KG1 (cell line): ENCODE measurements at regions not wholly inside any gene's neighbourhood (a gene's known extent, or its start where the extent isn't known, plus 50 kb on each side); places are given as distances from the start of the nearest gene placed in this dataset.
"Not testable (repeated sequence)": the region's sequence is repeated elsewhere in the genome, so short reads cannot be mapped to it uniquely, and the experiment has no call there.

Experiments used
- DNase-seq: peaks from one replicate; lab custom pipeline; 2025; lab: John Stamatoyannopoulos, UW

- DNase-seq: no peak
These were observed 619.8 kb upstream of the LCORL start for GRCh38 chr4:18641334-18641733.

DNA sequence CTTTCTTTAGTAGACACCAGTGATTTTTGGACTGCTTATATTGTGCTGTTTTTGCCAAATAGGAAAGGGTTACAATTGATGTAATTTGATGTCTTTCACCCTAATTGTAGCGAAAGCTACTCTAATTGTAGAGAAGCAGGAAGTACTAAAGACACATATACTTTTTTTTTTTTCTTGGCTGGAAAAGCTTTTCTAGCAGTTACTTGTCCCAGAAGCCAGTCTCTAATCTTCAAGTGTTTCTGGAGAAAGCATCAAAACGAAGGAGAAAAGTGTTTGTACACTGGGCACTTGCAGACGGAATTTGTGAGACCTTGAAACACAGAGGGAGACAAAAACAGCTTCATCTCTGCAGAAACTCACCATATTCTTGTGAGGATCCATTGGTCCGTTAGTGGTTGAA lies 616.5 kb upstream of the LCORL start:
- no peak for DNase-seq

- DNase-seq: no peak
These were observed 614.5 kb upstream of the LCORL start for GRCh38 chr4:18636001-18636585.

- no peak for DNase-seq
These were observed 614.0 kb upstream of the LCORL start for GRCh38 chr4:18635531-18635930.

DNA sequence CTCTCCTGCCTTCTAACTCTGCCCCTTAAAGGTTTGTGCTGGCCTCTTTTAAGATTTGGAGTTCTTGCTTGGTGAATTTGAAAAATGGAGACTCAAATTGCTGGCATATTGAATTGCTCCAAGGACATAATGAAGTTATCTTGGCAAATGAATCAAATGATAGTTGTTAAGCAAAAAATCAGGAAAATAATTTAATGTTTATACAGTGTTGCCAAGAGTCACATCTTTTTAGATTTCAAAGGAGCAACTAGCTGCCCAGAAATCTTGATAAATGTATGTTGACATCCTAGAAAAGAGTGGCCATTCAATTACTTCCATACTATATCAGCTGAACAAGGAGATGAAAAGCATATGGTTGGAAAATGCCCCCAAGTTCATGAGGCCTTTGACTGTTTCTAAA lies 610.0 kb upstream of the LCORL start:
- DNase-seq: no peak

DNA sequence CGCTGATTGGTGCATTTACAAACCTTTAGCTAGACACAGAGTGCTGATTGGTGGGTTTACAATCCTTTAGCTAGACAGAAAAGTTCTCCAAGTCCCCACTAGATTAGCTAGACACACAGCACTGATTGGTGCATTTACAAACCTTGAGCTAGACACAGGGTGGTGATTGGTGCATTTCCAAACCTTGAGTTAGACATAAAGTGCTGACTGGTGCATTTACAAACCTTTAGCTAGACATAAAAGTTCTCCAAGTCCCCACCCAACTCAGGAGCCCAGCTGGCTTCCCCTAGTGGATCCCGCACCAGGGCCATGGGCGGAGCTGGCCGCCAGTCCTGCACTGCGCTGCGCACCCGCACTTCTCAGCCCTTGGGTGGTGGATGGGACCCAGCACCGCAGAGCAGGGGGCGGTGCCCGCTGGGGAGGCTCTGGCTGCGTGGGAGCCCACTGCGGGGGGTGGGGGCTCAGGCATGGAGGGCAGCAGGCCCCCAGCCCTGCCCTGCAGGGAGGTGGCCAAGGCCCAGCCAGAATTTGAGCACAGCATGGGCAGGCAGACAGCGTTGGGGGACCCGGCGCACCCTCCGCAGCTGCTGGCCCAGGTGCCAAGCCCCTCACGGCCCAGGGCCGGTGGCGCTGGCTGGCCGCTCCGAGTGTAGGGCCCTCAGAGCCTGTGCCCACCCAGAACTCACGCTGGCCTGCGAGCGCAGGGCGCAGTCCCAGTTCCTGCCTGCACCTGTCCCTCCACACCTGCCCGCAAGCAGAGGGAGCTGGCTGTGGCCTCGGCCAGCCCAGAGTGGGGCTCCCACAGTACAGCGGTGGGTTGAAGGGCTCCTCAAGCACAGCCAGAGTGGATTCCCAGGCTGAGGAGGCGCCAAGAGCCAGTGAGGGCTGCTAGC lies 608.9 kb upstream of the LCORL start:
- no peak for DNase-seq

GRCh38 chr4:18627447-18628005 lies 606.0 kb upstream of the LCORL start:
- no peak for DNase-seq

DNA sequence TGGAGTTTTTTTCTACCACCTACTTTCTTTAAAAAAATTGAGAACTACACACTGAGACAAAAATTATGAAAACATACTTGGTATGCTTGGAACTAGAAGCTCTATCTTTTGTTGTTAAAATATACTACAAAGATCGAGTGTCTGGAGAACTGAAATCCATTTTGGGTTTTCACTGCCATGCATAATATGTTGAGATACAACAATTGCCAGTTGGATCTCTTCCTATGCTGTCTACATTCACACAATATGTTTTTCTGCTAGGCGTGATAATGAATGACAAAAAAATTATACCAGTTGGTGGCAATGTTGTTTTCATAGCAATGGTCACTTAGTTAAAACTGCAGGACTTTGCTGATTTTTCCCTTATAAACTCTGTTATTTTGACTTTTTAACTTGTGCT lies 605.4 kb upstream of the LCORL start:
- no peak for DNase-seq

- no peak for DNase-seq
These were observed 604.8 kb upstream of the LCORL start for GRCh38 chr4:18626366-18626765.

- DNase-seq: no peak
These were observed 599.6 kb upstream of the LCORL start for GRCh38 chr4:18621186-18621585.

- DNase-seq: no peak
These were observed 595.2 kb upstream of the LCORL start for GRCh38 chr4:18616720-18617119.

DNA sequence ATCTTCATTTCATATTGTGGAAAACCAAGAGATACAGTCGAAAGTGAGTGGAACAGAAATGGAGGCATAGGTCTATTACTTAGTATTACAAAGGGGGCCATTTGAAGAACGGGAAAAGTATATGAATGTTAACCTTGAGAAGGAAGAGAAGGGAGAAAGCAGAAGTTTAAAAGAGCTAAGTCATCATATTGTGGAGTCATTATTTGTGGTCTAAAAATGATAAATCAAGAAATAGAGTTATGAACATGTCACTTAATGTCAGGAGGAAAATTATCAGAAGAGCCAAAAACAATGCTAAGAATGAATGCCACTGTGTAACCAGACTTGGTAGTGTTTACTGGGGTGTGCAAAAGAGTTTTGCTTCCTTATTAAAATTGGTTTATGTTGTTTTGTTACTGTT lies 589.5 kb upstream of the LCORL start:
- DNase-seq: no peak

DNA sequence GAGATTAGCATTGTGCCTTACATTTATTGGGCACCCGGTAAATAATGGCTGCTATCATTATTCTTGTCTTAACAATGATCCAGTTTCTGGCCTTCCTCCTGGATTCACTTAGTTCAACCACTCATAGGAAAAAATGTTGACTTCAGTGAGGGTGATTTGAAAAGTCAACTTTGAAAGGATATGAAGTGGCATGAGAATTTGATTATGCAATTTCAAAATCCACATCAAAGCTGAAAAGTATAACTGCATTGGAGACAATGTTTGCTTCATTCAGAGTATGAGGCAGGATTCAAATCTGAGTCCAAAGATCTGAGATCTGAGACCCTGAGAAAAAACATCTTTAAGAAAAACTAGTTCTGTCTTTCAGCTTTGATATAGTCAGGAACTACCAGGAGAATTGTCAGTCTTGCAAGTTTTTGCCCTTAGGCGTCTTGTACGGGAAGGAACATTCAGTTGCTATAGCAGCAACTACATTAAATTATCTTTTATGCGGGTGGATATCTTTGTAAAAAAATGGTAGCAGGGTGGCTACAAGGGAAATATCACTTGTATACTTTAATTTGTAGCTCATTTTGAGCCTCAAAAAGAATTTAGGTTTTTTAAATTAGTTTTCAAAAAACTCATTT lies 587.5 kb upstream of the LCORL start:
- DNase-seq: no peak

- DNase-seq: not testable (repeated sequence)
These were observed 581.1 kb upstream of the LCORL start for GRCh38 chr4:18602610-18603009.

GRCh38 chr4:18593297-18594002 lies 571.9 kb upstream of the LCORL start:
- peak; percentile 27 for DNase-seq

GRCh38 chr4:18582841-18583240 lies 561.3 kb upstream of the LCORL start:
- no peak for DNase-seq

DNA sequence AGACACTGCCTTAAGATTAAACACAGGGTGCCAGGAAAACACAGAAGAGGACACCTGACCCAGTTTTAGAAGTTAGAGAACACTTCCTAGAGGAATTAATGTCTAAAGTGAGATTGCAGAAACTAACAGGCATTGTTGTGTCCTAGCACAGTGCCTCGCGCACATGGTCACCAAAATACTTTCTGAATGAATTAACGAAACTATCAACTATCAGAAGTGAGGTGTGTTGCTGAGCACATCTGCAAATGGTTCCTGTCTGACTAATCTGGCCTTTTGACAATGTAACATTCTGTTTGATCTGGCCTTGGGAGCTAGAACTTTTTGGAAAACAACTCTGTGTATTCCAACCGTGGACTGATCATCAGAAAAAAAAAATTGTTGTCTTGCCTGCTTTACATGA lies 556.8 kb upstream of the LCORL start:
- DNase-seq: no peak

- DNase-seq: no peak
These were observed 550.9 kb upstream of the LCORL start for GRCh38 chr4:18572481-18572880.

DNA sequence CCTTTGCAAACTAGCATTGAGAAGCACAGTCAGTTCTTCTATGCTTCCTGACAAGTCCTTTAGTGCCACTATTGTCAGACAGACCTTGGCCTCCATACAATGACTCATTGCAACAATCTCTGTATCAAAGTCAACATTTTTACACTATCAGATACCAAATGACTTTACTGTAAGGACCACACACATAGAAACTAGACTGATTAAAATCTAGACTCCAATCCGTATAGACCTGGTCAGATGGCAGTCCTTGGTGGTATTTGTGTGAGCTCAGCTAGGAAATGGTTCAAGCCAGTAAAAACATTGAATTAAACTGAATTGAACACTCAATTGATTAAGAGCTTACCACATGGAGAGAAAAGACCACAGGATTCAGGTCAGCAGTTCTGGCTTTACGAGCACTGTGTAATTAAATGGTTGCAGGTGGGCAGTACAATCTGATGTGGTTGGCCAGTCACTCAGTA lies 549.8 kb upstream of the LCORL start:
- DNase-seq: no peak

DNA sequence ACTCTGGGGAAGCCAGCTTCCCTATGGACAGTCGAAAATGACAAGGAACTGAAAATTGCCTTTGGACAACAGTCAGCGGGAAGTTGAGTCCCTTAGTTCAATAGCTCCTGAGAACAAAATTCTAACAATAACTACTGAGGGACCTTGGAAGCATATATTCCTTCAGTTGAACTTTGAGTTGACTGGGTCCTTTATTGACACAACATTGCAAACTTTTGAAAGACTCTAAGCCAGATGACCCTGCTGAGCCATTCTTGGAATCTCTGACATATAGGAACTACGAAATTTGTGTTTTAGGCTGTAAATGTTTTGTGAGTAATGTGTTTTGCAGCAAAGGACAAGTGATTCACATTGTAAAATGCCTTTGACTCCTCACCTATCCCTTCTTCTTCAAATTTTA lies 548.8 kb upstream of the LCORL start:
- DNase-seq: no peak

GRCh38 chr4:18568600-18568999 lies 547.0 kb upstream of the LCORL start:
- DNase-seq: no peak
